Rectal smooth muscle tissue (tissue), 1 donor: ENCODE measurements at regions not wholly inside any gene's neighbourhood (a gene's known extent, or its start where the extent isn't known, plus 50 kb on each side); places are given as distances from the start of the nearest gene placed in this dataset.

Source experiments
- H3K27ac ChIP-seq: one replicate; pipeline ENCODE4 v1.7.0; 2013; ENCODE audit warnings: low read depth, low read length, inconsistent platforms
- H3K27me3 ChIP-seq: one replicate; pipeline ENCODE4 v1.7.0; 2013; ENCODE audit warnings: low read length; ENCODE audit not compliant: control insufficient read depth, insufficient read depth
- H3K36me3 ChIP-seq: one replicate; pipeline ENCODE4 v1.7.0; 2013; ENCODE audit warnings: low read length; ENCODE audit not compliant: control insufficient read depth, insufficient read depth
- H3K4me1 ChIP-seq: one replicate; pipeline ENCODE4 v1.7.0; 2013; ENCODE audit warnings: low read length; ENCODE audit not compliant: control insufficient read depth, insufficient read depth
- H3K4me3 ChIP-seq: one replicate; pipeline ENCODE4 v1.7.0; 2013; ENCODE audit warnings: low read length
- H3K9ac ChIP-seq: one replicate; pipeline ENCODE4 v1.7.0; 2013; ENCODE audit warnings: low read length

DNA sequence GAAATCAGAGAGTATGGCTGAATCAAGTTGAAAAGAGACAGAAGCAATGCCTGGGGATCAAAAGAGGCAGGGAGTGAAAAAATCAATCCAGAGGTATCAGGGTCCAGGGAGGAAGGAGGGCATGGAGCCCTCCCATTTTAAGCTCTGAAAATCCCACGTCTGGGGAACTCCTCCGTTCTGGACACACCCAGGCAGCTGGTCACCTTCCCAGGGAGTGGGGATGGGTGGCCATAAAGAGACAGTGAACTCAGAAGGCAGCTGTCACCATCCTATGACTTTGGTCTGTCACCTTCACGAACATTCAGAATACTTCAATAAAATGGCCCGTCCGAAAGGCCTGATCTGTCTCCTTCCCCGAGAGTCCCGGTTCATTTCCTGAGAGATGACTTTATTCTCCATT lies 71.6 kb downstream of the MAP1LC3B2 start:
- Histone ChIP-seq H3K4me3 (no peak overlapping the region), H3K4me1 (no peaks in the 10 kb centered on the region), H3K9ac (no peak overlapping the region), H3K27me3 (no peaks in the 10 kb centered on the region), H3K27ac (no peak overlapping the region), H3K36me3 (no peaks in the 10 kb centered on the region)

DNA sequence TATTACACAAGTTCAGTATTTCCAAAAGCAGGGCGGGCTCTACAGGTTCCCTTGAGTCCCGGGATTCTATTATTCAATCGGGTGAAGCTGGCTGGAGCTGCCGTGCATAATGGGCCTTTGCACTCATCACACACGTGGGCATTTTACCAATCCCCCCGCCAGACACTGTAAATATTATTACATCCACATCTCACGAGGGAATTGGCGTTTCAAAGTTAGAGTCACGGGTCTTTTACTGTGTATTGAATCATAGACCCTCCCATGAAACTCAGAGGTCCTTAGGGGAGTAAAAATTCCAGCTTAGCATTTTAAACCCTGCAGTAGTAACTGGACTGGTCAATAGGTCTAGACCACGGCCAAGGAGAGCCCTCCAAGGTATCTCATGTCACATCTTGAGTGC lies 70.3 kb downstream of the MAP1LC3B2 start:
- Histone ChIP-seq H3K27me3 (no peaks in the 10 kb centered on the region), H3K4me1 (no peaks in the 10 kb centered on the region), H3K4me3 (no peak overlapping the region), H3K36me3 (no peaks in the 10 kb centered on the region), H3K27ac (no peak overlapping the region), H3K9ac (no peak overlapping the region)

DNA sequence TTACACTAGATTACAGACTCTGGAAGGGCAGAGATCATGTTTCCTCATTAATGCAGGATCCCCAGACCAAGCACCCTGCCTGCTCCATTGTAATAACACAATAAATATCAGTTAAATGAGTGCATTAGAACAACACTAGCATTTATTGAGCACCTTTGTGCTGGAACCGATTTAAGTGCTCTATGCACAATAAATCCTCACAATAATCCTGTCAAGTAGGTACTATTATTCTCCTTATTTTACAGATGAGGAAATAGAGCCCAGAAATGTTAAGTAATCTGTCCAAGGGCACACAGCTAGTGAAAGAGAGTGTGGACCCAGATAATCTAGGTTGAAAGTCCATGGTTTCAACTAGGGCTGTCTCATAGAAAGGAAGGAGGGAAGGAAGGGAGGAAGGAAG lies 69.8 kb downstream of the MAP1LC3B2 start:
- Histone ChIP-seq H3K36me3 (no peaks in the 10 kb centered on the region), H3K27me3 (no peaks in the 10 kb centered on the region), H3K9ac (no peak overlapping the region), H3K4me3 (no peak overlapping the region), H3K27ac (no peak overlapping the region), H3K4me1 (no peaks in the 10 kb centered on the region)

DNA sequence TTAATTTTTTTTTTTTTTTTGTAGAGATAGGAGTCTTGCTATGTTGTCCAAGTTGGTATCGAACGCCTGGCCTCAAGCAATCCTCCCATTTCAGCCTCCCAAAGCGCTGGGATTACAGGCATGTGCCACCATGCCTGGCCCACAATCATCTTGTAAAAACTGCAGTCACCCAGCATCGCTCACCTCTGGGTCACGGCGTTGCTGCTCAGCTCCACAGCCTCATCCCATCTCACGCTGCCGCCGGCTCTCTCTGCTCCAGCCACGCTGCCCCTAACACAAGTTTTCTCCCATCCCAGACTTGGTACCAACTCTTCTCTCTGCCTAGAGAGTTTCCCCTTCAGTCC lies 69.2 kb downstream of the MAP1LC3B2 start:
- no peak overlapping the region for H3K27ac ChIP-seq
- no peak overlapping the region for H3K9ac ChIP-seq
- H3K36me3 ChIP-seq: no peaks in the 10 kb centered on the region
- no peak overlapping the region for H3K4me3 ChIP-seq
- H3K27me3 ChIP-seq: no peaks in the 10 kb centered on the region
- no peaks in the 10 kb centered on the region for H3K4me1 ChIP-seq
